HUES6 (cell line): ENCODE measurements at regions not wholly inside any gene's neighbourhood (a gene's known extent, or its start where the extent isn't known, plus 50 kb on each side); places are given as distances from the start of the nearest gene placed in this dataset.
"Not testable (repeated sequence)": the region's sequence is repeated elsewhere in the genome, so short reads cannot be mapped to it uniquely, and the experiment has no call there.

ENCODE experiments used
- H3K27ac ChIP-seq: 2 replicates; pipeline ENCODE4 v1.7.0; 2013; ENCODE audit warnings: low read depth, mild to moderate bottlenecking, low read length, inconsistent platforms
- H3K27me3 ChIP-seq: 2 replicates; pipeline ENCODE4 v1.6.1; 2013; ENCODE audit warnings: low read length; ENCODE audit not compliant: control insufficient read depth, insufficient read depth
- H3K36me3 ChIP-seq: 2 replicates; pipeline ENCODE4 v1.6.1; 2013; ENCODE audit warnings: low read length; ENCODE audit not compliant: control insufficient read depth, insufficient read depth
- H3K4me1 ChIP-seq: 2 replicates; pipeline ENCODE4 v1.6.1; 2013; ENCODE audit warnings: low read length; ENCODE audit not compliant: control insufficient read depth, insufficient read depth
- H3K4me3 ChIP-seq: 2 replicates; pipeline ENCODE4 v1.5.1; 2013; ENCODE audit warnings: low read depth, low read length
- H3K9ac ChIP-seq: one replicate; pipeline ENCODE4 v1.6.1; 2013; ENCODE audit warnings: mild to moderate bottlenecking, low read length
- H3K9me3 ChIP-seq: 2 replicates; pipeline ENCODE4 v1.6.1; 2013; ENCODE audit warnings: low read depth, low read length; ENCODE audit not compliant: control insufficient read depth, insufficient read depth

DNA sequence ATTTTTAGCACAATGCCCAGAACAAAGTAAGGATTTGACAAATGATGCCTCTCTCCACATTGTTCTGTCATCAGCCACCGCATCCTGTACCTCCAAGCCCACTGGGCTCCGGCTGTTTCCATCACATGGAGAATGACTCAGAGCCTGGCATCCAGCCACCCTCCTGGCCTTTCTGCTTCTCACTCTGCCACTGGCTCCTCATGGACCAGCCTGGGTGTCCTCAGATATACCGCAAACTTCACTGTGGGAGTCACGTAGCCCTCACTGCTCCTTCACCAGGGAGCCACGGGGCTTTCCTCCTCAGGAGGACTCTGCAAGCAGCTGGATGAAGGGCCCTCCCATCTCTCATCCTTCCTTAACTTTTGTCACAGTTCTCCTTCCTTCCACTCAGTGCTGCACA lies 943.0 kb downstream of the TUBA3C start:
- not testable (repeated sequence) for H3K27me3 ChIP-seq, H3K9ac ChIP-seq, H3K4me1 ChIP-seq, H3K36me3 ChIP-seq, H3K4me3 ChIP-seq, H3K27ac ChIP-seq
- H3K9me3 ChIP-seq, result peaks cover 54% of the 10 kb centered on the region

DNA sequence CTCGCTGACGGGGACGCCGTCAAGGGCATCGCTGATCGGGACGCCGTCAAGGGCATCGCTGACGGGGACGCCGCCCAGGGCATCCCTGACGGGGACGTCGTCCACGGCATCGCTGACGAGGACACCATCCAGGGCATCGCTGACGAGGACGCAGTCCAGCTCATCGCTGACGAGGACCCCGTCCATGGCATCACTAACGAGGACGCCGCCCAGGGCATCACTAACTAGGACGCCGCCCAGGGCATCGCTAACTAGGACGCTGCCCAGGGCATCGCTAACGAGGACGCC lies 945.2 kb downstream of the TUBA3C start:
- no peaks in the 10 kb centered on the region for H3K4me1 ChIP-seq
- H3K4me3 ChIP-seq, result no peak overlapping the region
- H3K36me3 ChIP-seq, result no peaks in the 10 kb centered on the region
- no peak overlapping the region for H3K27ac ChIP-seq
- H3K9ac ChIP-seq, result no peak overlapping the region
- no peaks in the 10 kb centered on the region for H3K27me3 ChIP-seq
- peaks cover 65% of the 10 kb centered on the region for H3K9me3 ChIP-seq

DNA sequence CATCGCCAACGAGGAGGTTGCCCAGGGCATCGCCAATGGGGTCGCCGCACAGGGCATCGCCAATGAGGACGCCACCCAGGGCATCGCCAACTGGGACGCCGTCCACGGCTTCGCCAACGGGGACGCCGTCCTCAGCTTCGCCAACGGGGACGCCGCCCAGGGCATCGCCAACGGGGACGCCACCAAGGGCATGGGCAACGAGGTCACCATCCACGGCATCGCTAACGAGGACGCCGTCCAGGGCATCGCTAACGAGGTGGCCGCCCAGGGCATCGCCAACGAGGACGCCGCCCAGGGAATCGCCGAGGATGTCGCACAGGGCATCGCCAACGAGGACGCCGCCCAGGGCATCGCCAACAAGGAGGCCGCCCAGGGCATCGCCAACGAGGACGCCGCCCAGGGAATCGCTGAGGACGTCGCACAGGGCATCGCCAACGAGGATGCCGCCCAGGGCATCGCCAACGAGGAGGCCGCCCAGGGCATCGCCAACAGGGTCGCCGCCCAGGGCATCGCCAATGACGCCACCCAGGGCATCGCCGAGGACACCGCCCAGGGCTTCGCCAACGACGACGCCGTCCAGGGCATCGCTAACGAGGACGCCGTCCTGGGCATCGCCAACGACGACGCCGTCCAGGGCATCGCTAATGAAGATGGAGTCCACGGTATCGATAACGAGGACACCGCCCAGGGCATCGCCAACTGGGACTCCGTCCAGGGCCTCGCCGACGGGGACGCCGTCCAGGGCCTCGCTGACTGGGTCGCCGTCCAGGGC lies 945.7 kb downstream of the TUBA3C start:
- no peak overlapping the region for H3K9ac ChIP-seq
- no peaks in the 10 kb centered on the region for H3K36me3 ChIP-seq
- H3K27ac ChIP-seq, result no peak overlapping the region
- peaks cover 61% of the 10 kb centered on the region for H3K9me3 ChIP-seq
- no peaks in the 10 kb centered on the region for H3K27me3 ChIP-seq
- H3K4me3 ChIP-seq, result no peak overlapping the region
- H3K4me1 ChIP-seq, result no peaks in the 10 kb centered on the region

DNA sequence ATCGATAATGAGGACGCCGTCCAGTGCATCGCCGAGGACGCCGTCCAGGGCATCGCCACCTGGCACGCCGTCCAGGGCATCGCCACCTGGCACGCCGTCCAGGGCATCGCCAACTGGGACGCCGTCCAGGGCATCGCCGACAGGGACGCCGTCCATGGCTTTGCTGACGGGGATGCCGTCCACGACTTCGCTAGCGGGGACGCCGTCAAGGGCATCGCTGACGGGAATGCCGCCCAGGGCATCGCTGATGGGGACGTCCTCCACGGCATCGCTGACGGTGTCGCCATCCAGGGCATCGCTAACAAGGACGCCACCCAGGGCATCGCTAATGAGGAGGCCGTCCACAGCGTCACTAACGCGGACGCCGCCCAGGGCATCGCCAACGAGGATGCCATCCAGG lies 946.5 kb downstream of the TUBA3C start:
- no peak overlapping the region for H3K4me3 ChIP-seq
- peaks cover 64% of the 10 kb centered on the region for H3K9me3 ChIP-seq
- no peaks in the 10 kb centered on the region for H3K36me3 ChIP-seq
- H3K9ac ChIP-seq, result no peak overlapping the region
- no peaks in the 10 kb centered on the region for H3K27me3 ChIP-seq
- no peak overlapping the region for H3K27ac ChIP-seq
- H3K4me1 ChIP-seq, result no peaks in the 10 kb centered on the region

DNA sequence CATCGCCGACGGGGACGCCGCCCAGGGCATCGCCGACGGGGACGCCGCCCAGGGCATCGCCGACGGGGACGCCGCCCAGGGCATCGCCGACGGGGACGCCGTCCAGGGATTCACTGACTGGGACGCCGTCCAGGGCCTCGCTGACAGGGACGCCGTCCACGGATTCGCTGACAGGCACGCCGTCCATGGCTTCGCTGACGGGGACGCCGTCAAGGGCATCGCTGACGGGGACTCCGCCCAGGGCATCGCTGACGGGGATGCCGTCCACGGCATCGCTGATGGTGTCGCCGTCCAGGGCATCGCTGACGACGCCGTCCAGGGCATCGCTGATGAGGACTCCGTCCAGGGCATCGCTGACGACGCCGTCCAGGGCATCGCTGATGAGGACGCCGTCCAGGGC lies 947.2 kb downstream of the TUBA3C start:
- not testable (repeated sequence) for H3K36me3 ChIP-seq, H3K27me3 ChIP-seq, H3K4me3 ChIP-seq, H3K27ac ChIP-seq, H3K9ac ChIP-seq, H3K4me1 ChIP-seq
- H3K9me3 ChIP-seq, result peaks cover 64% of the 10 kb centered on the region

DNA sequence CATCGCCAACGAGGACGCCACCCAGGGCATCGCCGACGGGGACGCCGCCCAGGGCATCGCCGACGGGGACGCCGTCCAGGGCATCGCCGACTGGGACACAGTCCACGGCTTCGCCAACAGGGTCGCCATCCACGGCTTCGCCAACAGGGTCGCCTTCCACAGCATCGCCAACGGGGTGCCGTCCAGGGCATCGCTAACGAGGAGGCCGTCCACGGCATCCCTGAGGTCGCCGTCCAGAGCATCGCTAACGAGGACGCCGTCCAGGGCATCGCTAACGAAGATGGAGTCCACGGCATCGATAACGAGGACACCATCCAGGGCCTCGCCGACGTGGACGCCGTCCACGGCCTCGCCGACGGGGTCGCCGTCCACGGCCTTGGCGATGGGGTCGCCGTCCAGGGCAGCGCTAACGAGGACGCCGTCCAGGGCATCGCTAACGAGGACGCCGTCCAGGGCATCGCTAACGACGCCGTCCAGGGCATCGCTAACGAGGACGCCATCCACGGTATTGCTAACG lies 947.8 kb downstream of the TUBA3C start:
- Histone ChIP-seq H3K27me3 (no peaks in the 10 kb centered on the region), H3K4me3 (no peak overlapping the region), H3K4me1 (no peaks in the 10 kb centered on the region), H3K36me3 (no peaks in the 10 kb centered on the region), H3K9ac (no peak overlapping the region), H3K27ac (no peak overlapping the region), H3K9me3 (peaks cover 60% of the 10 kb centered on the region)

DNA sequence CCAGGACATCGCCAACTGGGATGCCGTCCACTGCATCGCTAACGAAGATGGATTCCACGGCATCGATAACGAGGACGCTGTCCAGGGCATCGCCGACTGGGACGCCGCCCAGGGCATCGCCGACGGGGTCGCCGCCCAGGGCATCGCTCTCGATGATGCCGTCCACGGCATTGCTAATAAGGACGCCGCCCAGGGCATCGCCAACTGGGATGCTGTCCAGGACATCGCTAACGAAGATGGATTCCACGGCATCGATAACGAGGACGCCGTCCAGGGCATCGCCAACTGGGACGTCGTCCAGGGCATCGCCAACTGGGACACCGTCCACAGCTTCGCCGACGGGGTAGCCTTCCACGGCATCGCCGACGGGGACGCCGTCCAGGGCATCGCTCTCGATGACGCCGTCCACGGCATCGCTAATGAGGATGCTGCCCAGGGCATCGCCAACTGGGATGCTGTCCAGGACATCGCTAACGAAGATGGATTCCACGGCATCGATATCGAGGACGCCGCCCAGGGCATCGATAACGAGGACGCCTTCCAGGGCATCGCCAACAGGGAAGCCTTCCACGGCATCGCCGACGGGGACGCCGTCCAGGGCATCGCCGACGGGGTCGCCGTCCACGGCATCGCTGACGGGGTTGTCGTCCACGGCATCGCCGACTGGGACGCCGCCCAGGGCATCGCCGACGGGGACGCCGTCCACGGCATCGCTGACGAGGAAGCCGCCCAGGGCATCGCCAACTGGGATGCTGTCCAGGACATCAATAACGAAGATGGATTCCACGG lies 948.4 kb downstream of the TUBA3C start:
- Histone ChIP-seq H3K36me3 (no peaks in the 10 kb centered on the region), H3K9me3 (peaks cover 56% of the 10 kb centered on the region), H3K27me3 (no peaks in the 10 kb centered on the region), H3K9ac (no peak overlapping the region), H3K27ac (no peak overlapping the region), H3K4me3 (no peak overlapping the region), H3K4me1 (no peaks in the 10 kb centered on the region)

DNA sequence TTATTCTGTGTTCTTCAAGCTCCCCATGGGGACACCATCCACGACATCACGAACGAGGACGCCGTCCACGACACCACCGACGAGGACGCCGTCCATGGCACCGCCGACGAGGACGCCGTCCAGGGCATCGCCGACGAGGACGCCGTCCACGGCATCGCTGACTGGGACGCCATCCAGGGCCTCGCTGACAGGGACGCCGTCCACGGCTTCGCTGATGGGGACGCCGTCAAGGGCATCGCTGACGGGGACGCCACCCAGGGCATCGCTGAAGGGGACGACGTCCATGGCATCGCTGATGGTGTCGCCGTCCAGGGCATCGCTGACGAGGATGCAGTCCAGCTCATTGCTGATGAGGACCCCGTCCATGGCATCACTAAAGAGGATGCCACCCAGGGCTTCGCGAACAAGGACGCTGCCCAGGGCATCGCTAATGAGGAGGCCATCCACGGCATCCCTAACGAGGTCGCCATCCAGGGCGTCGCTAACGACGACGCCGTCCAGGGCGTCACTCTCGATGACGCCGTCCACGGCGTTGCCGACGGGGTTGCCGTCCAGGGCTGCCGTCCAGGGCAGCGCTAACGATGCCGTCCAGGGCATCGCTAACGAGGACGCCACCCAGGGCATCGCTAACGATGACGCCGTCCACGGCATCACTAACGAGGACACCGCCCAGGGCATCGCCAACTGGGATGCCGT lies 949.2 kb downstream of the TUBA3C start:
- H3K4me1 ChIP-seq, result no peaks in the 10 kb centered on the region
- H3K9me3 ChIP-seq, result peaks cover 61% of the 10 kb centered on the region
- H3K36me3 ChIP-seq, result no peaks in the 10 kb centered on the region
- H3K9ac ChIP-seq, result no peak overlapping the region
- H3K27me3 ChIP-seq, result no peaks in the 10 kb centered on the region
- no peak overlapping the region for H3K27ac ChIP-seq
- no peak overlapping the region for H3K4me3 ChIP-seq

DNA sequence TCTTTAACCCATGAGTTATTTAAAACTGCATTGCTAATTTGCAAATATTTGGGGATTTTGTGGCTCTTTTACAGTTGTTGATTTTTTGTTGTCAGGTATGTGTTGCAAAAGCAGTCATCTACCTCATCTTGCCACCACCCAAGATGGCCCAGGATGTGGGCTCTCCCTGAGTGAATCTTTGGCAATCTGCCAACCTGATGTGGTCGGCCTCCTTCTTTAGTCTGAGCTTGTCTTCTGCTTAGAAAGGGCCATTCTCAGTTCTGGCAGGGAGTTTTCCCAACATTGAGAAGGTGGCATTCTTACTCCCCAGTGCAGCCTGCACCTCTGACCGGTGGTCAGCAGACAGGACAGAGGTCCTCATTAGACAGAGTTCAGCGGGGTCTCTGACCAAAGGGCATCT lies 957.2 kb downstream of the TUBA3C start:
- not testable (repeated sequence) for H3K27me3 ChIP-seq, H3K36me3 ChIP-seq, H3K9ac ChIP-seq, H3K4me1 ChIP-seq, H3K27ac ChIP-seq, H3K4me3 ChIP-seq
- H3K9me3 ChIP-seq, result peaks cover 32% of the 10 kb centered on the region; the same call in 1 of the 2 replicates

DNA sequence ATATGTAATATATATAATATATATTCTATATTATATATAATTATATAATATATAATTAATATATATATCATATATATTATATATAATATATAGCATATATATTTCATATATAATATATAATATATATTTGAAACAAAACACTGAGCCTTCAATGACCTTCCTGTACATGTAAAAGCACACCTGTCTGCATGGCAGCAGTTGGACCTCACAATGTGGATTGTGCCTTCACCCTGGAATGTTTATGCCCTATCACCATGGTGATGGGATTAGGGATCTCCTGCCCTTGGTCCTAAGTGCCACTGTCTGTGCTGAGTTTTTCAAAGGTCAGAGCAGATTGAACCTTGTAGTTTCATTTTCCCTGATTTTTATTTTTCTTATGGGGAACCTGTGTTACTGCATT lies 966.9 kb downstream of the TUBA3C start:
- H3K36me3 ChIP-seq, H3K9ac ChIP-seq, H3K27me3 ChIP-seq, H3K27ac ChIP-seq, H3K4me3 ChIP-seq, H3K4me1 ChIP-seq: not testable (repeated sequence)
- peaks cover 31% of the 10 kb centered on the region for H3K9me3 ChIP-seq

DNA sequence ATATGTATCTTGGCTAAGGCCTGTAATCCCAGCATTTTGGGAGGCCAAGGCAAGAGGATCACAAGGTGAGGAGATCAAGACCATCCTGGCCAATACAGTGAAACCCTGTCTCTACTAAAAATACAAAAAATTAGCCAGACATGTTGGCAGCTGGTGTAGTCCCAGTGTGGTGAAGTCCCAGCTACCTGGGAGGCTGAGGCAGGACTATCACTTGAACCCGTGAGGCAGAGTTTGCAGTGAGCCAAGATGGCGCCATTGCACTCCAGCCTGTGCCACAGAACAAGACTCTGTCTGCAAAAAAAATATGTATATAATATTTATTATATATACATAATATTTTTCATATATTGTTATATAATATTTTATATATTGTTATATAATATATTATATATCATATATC lies 968.1 kb downstream of the TUBA3C start:
- H3K4me1 ChIP-seq, H3K27ac ChIP-seq, H3K4me3 ChIP-seq, H3K9ac ChIP-seq, H3K27me3 ChIP-seq, H3K36me3 ChIP-seq: not testable (repeated sequence)
- peaks cover 31% of the 10 kb centered on the region for H3K9me3 ChIP-seq
